ENCODE measurements at regions not wholly inside any gene's neighbourhood (a gene's known extent, or its start where the extent isn't known, plus 50 kb on each side); places are given as distances from the start of the nearest gene placed in this dataset.

DNA sequence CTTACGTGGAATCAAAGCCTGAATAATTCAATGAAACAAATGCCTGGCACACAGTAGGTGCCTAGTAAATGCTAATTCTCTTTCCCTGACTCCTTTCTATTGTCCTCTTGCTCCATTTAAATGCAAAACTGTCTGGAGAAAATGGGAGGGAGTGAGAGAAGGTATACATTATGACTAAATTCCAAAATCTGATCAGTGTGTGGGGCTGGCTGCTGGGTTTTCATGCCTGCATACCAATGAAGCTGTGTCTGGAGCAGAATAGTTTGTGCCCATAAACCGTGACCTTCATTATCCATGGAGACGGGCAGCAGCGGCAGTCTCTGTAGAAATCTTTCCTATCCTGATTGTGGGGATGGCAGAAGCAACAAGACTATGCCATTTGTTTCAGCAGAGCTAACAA, 223.4 kb upstream of the ZBED5 start:
- H3K36me3 ChIP-seq (ENCODE audit: control insufficient read depth in 2 of 2, extremely low read depth in 1 of 2, insufficient read depth in 2 of 2, low read length in 2 of 2) = no peaks in the 10 kb centered on the region
- TF ChIP-seq POLR2A (IDR thresholded peaks at IDR 0.05; ENCODE audit: low read depth, low read length) = no peak
- TF ChIP-seq GATA2 (IDR thresholded peaks at IDR 0.05; ENCODE audit: insufficient read depth, insufficient read length, low read depth, low read length) = no peak
- no peak for TF ChIP-seq FOS (IDR thresholded peaks at IDR 0.05; ENCODE audit: borderline replicate concordance, insufficient read depth, low read length)
- no peak for TF ChIP-seq JUN (IDR thresholded peaks at IDR 0.05; ENCODE audit: borderline replicate concordance, insufficient read depth, insufficient read length, low read depth)
- H3K4me1 ChIP-seq (ENCODE audit: control insufficient read depth, extremely low read depth, insufficient read depth, low read length) = no peaks in the 10 kb centered on the region
- FAIRE-seq = no peak
- ChIA-PET CTCF (interaction anchor here (1.0 kb wide), 1 partner anchor 24 kb away, joined by 3 read pairs; no protein-coding TSS in a partner anchor), POLR2A (no interaction called here)
- H3K4me2 ChIP-seq (ENCODE audit: insufficient read depth, low read length) = no peak overlapping the region
- BruUV-seq (replicated peaks) = no TSS peak
- intact Hi-C loops (cut with micrococcal nuclease) (no loop called here), dilution Hi-C loops (cut with MboI; ENCODE audit: extremely low pct_ligation_motif_present, low sequenced_read_pairs) (no loop called here)
- H2AFZ ChIP-seq (ENCODE audit: low read depth, low read length) = no peak overlapping the region
- H3K9me3 ChIP-seq (replicated peaks; ENCODE audit: control insufficient read depth, insufficient read depth, low read length) = no peaks in the 10 kb centered on the region
- no peak overlapping the region for H3K9ac ChIP-seq (replicated peaks; ENCODE audit: extremely low read depth, insufficient read depth, low read length)
- no peak overlapping the region for H3K27ac ChIP-seq (ENCODE audit: insufficient read depth, low read depth, low read length)
- H3K27me3 ChIP-seq (ENCODE audit: control insufficient read depth in 2 of 2, insufficient read depth in 2 of 2, low read length in 2 of 2) = peaks cover 0 to 3% of the 10 kb centered on the region in 2 experiments
- H4K20me1 ChIP-seq (replicated peaks; ENCODE audit: control insufficient read depth, extremely low read depth, insufficient read depth, low read length) = no peaks in the 10 kb centered on the region
- H3K4me3 ChIP-seq (replicated peaks in 1 of 3; ENCODE audit: insufficient read depth in 1 of 3, low read depth in 1 of 3, low read length in 3 of 3) = no peak overlapping the region
- no peaks in the 10 kb centered on the region for H3K9me1 ChIP-seq (replicated peaks; ENCODE audit: control insufficient read depth, extremely low read depth, insufficient read depth, low read length)
- H3K79me2 ChIP-seq (ENCODE audit: control insufficient read depth, insufficient read depth, low read length) = no peaks in the 10 kb centered on the region
- no peak for DNase-seq (ENCODE audit: low read depth, low spot score)

DNA sequence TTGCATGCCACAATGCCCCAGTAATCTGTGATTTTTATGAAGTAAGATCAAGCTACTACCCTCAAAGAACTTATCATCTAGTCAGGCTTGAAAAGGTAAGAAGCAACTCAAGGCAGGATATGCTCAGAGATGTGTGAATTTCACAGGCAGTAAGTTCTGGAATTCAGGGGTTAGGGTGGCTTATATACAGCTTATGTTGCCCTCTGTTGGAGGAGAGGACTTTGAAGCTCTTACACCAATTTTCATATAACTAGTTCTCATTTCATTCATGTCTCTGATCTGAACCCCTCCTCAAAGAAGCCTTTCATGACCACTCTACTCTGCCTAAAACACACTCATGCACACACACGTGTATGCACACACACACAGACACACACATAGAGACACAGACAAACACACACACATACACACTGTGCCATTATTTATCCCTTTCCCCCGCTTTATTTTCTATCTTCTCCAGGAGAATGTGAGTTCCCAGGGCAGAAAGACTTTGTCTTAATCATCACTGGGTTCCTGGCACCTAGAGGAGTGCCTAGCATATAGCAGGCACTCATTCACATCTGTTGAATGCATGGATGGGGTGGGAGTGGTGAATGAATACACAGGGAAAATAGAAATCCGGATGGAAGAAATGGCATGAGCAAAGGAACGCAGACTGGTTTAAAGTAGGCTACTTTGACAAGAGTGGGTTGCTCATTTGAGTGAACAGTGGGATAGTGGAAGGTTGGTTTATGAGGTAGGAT, 220.7 kb upstream of the ZBED5 start:
- ChIA-PET POLR2A (no interaction called here), CTCF (interaction anchor here (1.2 to 2.4 kb wide), 3 partner anchors 51 to 710 kb away, joined by 4 to 7 read pairs (median 6); no protein-coding TSS in a partner anchor)
- TF ChIP-seq MYC (IDR thresholded peaks at IDR 0.05; ENCODE audit: low read depth, low read length) (no peak), POLR2A (IDR thresholded peaks at IDR 0.05; ENCODE audit: low read depth, low read length) (no peak), POLR2AphosphoS5 (IDR thresholded peaks at IDR 0.05; ENCODE audit: insufficient read depth, low read depth, low read length) (no peak), FOS (IDR thresholded peaks at IDR 0.05; ENCODE audit: borderline replicate concordance, insufficient read depth, low read length) (no peak), EZH2 (IDR thresholded peaks at IDR 0.05; ENCODE audit: borderline replicate concordance, low read depth, low read length, severe bottlenecking) (no peak), JUN (IDR thresholded peaks at IDR 0.05; ENCODE audit: borderline replicate concordance, insufficient read depth, insufficient read length, low read depth) (no peak), GATA2 (IDR thresholded peaks at IDR 0.05; ENCODE audit: insufficient read depth, insufficient read length, low read depth, low read length) (no peak)
- TF ChIP-seq, protein P1, sequence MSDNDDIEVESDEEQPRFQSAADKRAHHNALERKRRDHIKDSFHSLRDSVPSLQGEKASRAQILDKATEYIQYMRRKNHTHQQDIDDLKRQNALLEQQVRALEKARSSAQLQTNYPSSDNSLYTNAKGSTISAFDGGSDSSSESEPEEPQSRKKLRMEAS (IDR thresholded peaks at IDR 0.05; ENCODE audit: insufficient read depth, insufficient read length) = no peak
- TF ChIP-seq, protein P2, sequence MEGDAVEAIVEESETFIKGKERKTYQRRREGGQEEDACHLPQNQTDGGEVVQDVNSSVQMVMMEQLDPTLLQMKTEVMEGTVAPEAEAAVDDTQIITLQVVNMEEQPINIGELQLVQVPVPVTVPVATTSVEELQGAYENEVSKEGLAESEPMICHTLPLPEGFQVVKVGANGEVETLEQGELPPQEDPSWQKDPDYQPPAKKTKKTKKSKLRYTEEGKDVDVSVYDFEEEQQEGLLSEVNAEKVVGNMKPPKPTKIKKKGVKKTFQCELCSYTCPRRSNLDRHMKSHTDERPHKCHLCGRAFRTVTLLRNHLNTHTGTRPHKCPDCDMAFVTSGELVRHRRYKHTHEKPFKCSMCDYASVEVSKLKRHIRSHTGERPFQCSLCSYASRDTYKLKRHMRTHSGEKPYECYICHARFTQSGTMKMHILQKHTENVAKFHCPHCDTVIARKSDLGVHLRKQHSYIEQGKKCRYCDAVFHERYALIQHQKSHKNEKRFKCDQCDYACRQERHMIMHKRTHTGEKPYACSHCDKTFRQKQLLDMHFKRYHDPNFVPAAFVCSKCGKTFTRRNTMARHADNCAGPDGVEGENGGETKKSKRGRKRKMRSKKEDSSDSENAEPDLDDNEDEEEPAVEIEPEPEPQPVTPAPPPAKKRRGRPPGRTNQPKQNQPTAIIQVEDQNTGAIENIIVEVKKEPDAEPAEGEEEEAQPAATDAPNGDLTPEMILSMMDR (IDR thresholded peaks at IDR 0.05; ENCODE audit: extremely low read depth in 1 of 2, insufficient read depth in 1 of 2, low read depth in 1 of 2, low read length in 2 of 2) = no peak
- no TSS peak for BruUV-seq (replicated peaks)
- Histone ChIP-seq H3K9me3 (replicated peaks; ENCODE audit: control insufficient read depth, insufficient read depth, low read length) (no peaks in the 10 kb centered on the region), H3K27me3 (ENCODE audit: control insufficient read depth in 2 of 2, insufficient read depth in 2 of 2, low read length in 2 of 2) (peaks cover 0 to 2% of the 10 kb centered on the region in 2 experiments), H3K4me2 (ENCODE audit: insufficient read depth, low read length) (no peak overlapping the region), H4K20me1 (replicated peaks; ENCODE audit: control insufficient read depth, extremely low read depth, insufficient read depth, low read length) (no peaks in the 10 kb centered on the region), H3K36me3 (ENCODE audit: control insufficient read depth in 2 of 2, extremely low read depth in 1 of 2, insufficient read depth in 2 of 2, low read length in 2 of 2) (no peaks in the 10 kb centered on the region), H3K4me1 (ENCODE audit: control insufficient read depth, extremely low read depth, insufficient read depth, low read length) (no peaks in the 10 kb centered on the region), H3K4me3 (replicated peaks in 1 of 3; ENCODE audit: insufficient read depth in 1 of 3, low read depth in 1 of 3, low read length in 3 of 3) (no peak overlapping the region), H3K9ac (replicated peaks; ENCODE audit: extremely low read depth, insufficient read depth, low read length) (no peak overlapping the region), H2AFZ (ENCODE audit: low read depth, low read length) (no peak overlapping the region), H3K27ac (ENCODE audit: insufficient read depth, low read depth, low read length) (no peak overlapping the region), H3K9me1 (replicated peaks; ENCODE audit: control insufficient read depth, extremely low read depth, insufficient read depth, low read length) (no peaks in the 10 kb centered on the region), H3K79me2 (ENCODE audit: control insufficient read depth, insufficient read depth, low read length) (no peaks in the 10 kb centered on the region)
- DNase-seq (ENCODE audit: low read depth, low spot score) (no peak), FAIRE-seq (no peak)
- intact Hi-C loops (cut with micrococcal nuclease) = no loop called here
- dilution Hi-C loops (cut with MboI; ENCODE audit: extremely low pct_ligation_motif_present, low sequenced_read_pairs) = no loop called here
